ENCODE measurements at regions not wholly inside any gene's neighbourhood (a gene's known extent, or its start where the extent isn't known, plus 50 kb on each side); places are given as distances from the start of the nearest gene placed in this dataset.

GRCh38 chr11:13074714-13075464, 65.8 kb downstream of the RASSF10 start:
- H3K27me3 Mint-ChIP-seq (ENCODE audit: low read depth): peaks cover 66% of the 10 kb centered on the region
- TF ChIP-seq, protein P1, sequence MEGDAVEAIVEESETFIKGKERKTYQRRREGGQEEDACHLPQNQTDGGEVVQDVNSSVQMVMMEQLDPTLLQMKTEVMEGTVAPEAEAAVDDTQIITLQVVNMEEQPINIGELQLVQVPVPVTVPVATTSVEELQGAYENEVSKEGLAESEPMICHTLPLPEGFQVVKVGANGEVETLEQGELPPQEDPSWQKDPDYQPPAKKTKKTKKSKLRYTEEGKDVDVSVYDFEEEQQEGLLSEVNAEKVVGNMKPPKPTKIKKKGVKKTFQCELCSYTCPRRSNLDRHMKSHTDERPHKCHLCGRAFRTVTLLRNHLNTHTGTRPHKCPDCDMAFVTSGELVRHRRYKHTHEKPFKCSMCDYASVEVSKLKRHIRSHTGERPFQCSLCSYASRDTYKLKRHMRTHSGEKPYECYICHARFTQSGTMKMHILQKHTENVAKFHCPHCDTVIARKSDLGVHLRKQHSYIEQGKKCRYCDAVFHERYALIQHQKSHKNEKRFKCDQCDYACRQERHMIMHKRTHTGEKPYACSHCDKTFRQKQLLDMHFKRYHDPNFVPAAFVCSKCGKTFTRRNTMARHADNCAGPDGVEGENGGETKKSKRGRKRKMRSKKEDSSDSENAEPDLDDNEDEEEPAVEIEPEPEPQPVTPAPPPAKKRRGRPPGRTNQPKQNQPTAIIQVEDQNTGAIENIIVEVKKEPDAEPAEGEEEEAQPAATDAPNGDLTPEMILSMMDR (IDR thresholded peaks at IDR 0.05; ENCODE audit: unreplicated experiment): no peak
- H3K27ac Mint-ChIP-seq: no peak overlapping the region
- no peak overlapping the region for H3K4me3 Mint-ChIP-seq
- no peaks in the 10 kb centered on the region for H3K4me1 Mint-ChIP-seq
- H3K9me3 Mint-ChIP-seq: no peaks in the 10 kb centered on the region
- DNase-seq (ENCODE audit: low spot score in 2 of 2, unreplicated experiment in 2 of 2): no peak
- H3K36me3 Mint-ChIP-seq: no peaks in the 10 kb centered on the region

- TF ChIP-seq, protein P1 (IDR thresholded peaks at IDR 0.05; ENCODE audit: unreplicated experiment): no peak
- H3K4me3 Mint-ChIP-seq: no peak overlapping the region
- no peaks in the 10 kb centered on the region for H3K36me3 Mint-ChIP-seq
- H3K27me3 Mint-ChIP-seq (ENCODE audit: low read depth): peaks cover 75% of the 10 kb centered on the region
- DNase-seq (ENCODE audit: low spot score in 2 of 2, unreplicated experiment in 2 of 2): no peak
- no peaks in the 10 kb centered on the region for H3K9me3 Mint-ChIP-seq
- H3K4me1 Mint-ChIP-seq: no peaks in the 10 kb centered on the region
- no peak overlapping the region for H3K27ac Mint-ChIP-seq
These were observed 67.8 kb downstream of the RASSF10 start for GRCh38 chr11:13076961-13077360.

DNA sequence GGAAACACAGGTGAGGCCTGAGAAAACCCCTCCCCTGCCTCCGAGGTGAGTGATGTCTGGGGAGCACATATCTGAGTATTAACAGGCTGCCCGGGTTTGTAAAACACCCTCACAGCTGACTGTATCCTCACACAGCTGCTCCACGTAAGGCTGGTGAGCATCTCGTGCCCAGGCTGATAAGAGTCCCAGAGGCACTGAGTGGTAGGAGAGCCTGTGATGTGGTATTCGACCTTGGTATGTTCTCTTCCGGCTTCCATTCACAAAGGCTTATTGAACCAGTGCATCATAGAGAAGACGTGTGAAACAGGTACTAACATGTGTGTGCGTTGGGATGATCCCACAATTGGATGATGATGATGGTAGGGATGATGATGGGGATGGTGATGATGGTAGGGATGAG, 71.7 kb downstream of the RASSF10 start:
- Mint-ChIP-seq H3K9me3 (no peaks in the 10 kb centered on the region), H3K36me3 (no peaks in the 10 kb centered on the region), H3K27me3 (ENCODE audit: low read depth) (peaks cover 82% of the 10 kb centered on the region), H3K4me1 (no peaks in the 10 kb centered on the region), H3K4me3 (no peak overlapping the region), H3K27ac (no peak overlapping the region)
- DNase-seq (ENCODE audit: low spot score in 2 of 2, unreplicated experiment in 2 of 2): no peak
- TF ChIP-seq, protein P1 (IDR thresholded peaks at IDR 0.05; ENCODE audit: unreplicated experiment): no peak

GRCh38 chr11:13082588-13082987, 73.5 kb downstream of the RASSF10 start:
- DNase-seq (ENCODE audit: low spot score in 2 of 2, unreplicated experiment in 2 of 2): no peak
- Mint-ChIP-seq H3K27ac (no peak overlapping the region), H3K27me3 (ENCODE audit: low read depth) (peaks cover 84% of the 10 kb centered on the region), H3K9me3 (peaks cover 6% of the 10 kb centered on the region), H3K4me3 (no peak overlapping the region), H3K36me3 (no peaks in the 10 kb centered on the region), H3K4me1 (no peaks in the 10 kb centered on the region)
- TF ChIP-seq, protein P1 (IDR thresholded peaks at IDR 0.05; ENCODE audit: unreplicated experiment): no peak

- H3K27ac Mint-ChIP-seq: no peak overlapping the region
- H3K27me3 Mint-ChIP-seq (ENCODE audit: low read depth): peaks cover 23% of the 10 kb centered on the region
- no peaks in the 10 kb centered on the region for H3K4me1 Mint-ChIP-seq
- H3K9me3 Mint-ChIP-seq: peaks cover 27% of the 10 kb centered on the region
- TF ChIP-seq, protein P1 (IDR thresholded peaks at IDR 0.05; ENCODE audit: unreplicated experiment): no peak
- no peaks in the 10 kb centered on the region for H3K36me3 Mint-ChIP-seq
- no peak overlapping the region for H3K4me3 Mint-ChIP-seq
- no peak for DNase-seq (ENCODE audit: low spot score in 2 of 2, unreplicated experiment in 2 of 2)
These were observed 81.2 kb downstream of the RASSF10 start for GRCh38 chr11:13090228-13090708.

All from mesothelial cell of epicardium (in vitro differentiated cells).